ENCODE measurements at regions not wholly inside any gene's neighbourhood (a gene's known extent, or its start where the extent isn't known, plus 50 kb on each side); places are given as distances from the start of the nearest gene placed in this dataset.
A peak's percentile ranks its signal among the peaks of the same experiment; 100 is the strongest.

GRCh38 chr7:113444261-113444660, 325.9 kb upstream of the SMIM30 start:
- in situ Hi-C loops (cut with HindIII; ENCODE audit: low pct_ligation_motif_present, low pct_unique_long_range_greater_than_20kb, low sequenced_read_pairs), result no loop called here
- no peak for DNase-seq

- in situ Hi-C loops (cut with HindIII; ENCODE audit: low pct_ligation_motif_present, low pct_unique_long_range_greater_than_20kb, low sequenced_read_pairs), result no loop called here
- DNase-seq, result no peak
These were observed 321.8 kb upstream of the SMIM30 start for GRCh38 chr7:113440173-113440572.

DNA sequence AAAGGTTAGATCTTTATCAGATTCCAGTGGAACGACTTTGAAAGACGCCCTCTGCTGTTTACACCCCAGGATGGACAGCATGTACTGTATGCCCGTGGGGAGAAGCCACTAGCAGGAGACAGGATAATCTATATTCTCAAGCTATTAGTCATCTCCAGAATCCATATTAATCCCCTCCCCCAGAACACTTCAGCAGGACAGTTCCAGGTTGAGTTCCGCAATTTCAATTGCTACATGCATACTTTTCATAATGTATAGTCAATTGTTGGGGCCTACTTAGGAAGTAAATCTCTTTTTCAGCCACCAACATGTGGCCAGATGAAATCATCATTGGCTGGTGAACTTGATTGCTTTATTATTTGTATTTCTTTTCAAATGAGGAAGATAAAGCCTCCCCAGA, 313.1 kb upstream of the SMIM30 start:
- in situ Hi-C loops (cut with HindIII; ENCODE audit: low pct_ligation_motif_present, low pct_unique_long_range_greater_than_20kb, low sequenced_read_pairs), result no loop called here
- no peak for DNase-seq

- in situ Hi-C loops (cut with HindIII; ENCODE audit: low pct_ligation_motif_present, low pct_unique_long_range_greater_than_20kb, low sequenced_read_pairs), result no loop called here
- DNase-seq, result no peak
These were observed 305.9 kb upstream of the SMIM30 start for GRCh38 chr7:113424185-113424817.

DNA sequence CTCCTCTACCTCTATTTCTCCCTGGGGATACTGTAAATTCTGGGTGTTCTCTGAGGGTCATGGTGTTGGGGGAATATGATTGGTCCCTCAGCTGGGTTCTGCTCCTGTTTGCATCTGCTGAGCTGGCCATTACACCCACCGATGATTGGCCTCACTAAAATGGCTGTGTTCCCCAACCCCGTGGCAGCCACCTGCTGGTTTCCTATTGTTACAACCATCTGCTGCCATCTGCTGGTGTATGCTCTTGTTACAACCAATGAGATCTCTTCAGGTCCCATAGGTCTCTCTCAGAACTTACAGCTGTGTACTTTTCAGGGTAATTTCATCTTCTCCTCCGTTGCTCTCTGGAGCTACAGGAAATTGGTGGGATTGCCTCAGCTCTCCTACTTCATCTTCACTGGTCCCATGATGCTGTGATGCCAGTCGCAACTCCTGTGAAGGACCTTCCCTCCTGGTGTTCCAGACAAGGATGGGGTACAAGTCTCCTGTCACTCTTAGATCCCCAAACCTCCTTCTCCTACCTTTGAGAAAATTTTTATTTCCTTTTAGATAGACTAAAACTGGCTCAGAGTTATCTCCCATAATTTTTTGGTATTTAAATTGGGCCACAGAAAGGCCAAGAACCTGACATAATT, 303.5 kb upstream of the SMIM30 start:
- in situ Hi-C loops (cut with HindIII; ENCODE audit: low pct_ligation_motif_present, low pct_unique_long_range_greater_than_20kb, low sequenced_read_pairs), result no loop called here
- peak; percentile 93 for DNase-seq

GRCh38 chr7:113414401-113415035, 296.2 kb upstream of the SMIM30 start:
- in situ Hi-C loops (cut with HindIII; ENCODE audit: low pct_ligation_motif_present, low pct_unique_long_range_greater_than_20kb, low sequenced_read_pairs), result no loop called here
- no peak for DNase-seq

- DNase-seq, result no peak
- in situ Hi-C loops (cut with HindIII; ENCODE audit: low pct_ligation_motif_present, low pct_unique_long_range_greater_than_20kb, low sequenced_read_pairs), result no loop called here
These were observed 294.1 kb upstream of the SMIM30 start for GRCh38 chr7:113412410-113412809.

DNA sequence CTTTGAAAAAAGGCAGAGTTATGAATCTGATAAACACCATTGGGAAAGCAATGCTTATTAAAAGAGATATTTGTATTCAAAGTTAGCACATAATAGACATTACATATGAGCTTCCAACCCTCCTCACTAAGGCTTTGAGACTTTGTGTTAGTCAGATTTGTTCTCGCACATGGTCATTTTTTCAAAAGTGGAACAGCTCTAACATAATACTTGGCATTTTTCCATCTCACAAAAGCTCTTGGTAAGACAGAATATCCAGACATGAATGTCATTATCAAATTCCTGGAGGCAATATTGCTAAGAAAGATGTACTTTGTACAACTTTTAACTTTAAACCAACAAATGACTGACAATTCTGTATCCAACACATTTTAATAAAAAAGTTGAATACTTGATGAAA, 292.4 kb upstream of the SMIM30 start:
- no peak for DNase-seq
- in situ Hi-C loops (cut with HindIII; ENCODE audit: low pct_ligation_motif_present, low pct_unique_long_range_greater_than_20kb, low sequenced_read_pairs), result no loop called here

- no peak for DNase-seq
- in situ Hi-C loops (cut with HindIII; ENCODE audit: low pct_ligation_motif_present, low pct_unique_long_range_greater_than_20kb, low sequenced_read_pairs), result no loop called here
These were observed 290.6 kb upstream of the SMIM30 start for GRCh38 chr7:113408999-113409398.

DNA sequence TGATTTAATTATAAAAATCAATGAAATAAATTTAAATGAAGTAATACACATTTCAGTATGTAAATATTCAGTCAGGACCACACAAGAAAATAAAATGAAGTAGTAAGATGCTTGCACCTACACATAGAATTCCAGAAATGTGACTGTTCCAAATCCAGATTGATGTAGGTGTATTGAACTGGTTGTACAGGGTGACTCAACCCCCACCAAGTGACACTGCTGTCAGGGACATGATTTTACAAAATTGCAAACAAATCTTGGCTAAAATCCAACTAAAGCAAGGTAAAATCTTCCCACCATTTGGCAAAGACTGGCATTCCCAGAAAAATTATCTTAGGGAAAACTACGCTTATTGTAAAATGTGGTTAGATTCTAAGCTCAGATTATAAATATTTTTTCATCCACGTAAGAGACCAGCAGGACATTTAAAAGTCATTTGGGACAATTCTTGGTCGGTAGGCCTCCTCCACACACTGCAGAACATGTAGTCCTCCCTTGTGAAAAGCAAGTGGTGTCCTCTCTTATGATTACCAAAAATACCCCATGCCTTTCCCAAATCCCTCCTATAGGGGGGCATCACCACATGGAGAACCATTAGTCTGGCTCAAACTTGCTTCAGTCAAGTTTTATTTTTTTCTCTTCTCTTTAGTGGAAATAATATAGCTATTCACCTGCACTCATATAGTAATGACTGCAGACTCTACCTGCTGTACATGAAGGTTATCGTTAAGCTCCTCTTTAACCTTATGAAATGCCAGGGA, 287.1 kb upstream of the SMIM30 start:
- in situ Hi-C loops (cut with HindIII; ENCODE audit: low pct_ligation_motif_present, low pct_unique_long_range_greater_than_20kb, low sequenced_read_pairs), result no loop called here
- no peak for DNase-seq

DNA sequence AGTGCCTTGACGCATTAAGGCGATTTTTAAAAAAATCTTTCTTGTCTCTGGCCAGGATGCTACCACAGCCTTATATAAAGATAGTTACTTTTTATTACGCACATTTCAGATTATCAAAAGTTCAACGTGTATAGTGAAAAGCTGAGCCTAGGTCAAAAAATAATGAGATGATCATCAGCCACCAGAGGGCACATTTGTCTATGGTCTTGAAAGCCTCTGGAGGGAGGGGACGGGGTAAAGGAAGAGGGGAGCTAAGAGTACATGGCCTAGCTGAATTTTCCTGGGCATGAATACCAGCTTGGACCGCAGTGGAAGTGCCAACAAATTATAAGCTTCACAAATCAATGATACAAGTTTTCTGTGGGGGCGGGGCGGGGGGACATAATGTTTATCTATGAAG, 285.9 kb upstream of the SMIM30 start:
- DNase-seq, result peak; percentile 36
- in situ Hi-C loops (cut with HindIII; ENCODE audit: low pct_ligation_motif_present, low pct_unique_long_range_greater_than_20kb, low sequenced_read_pairs), result no loop called here

DNA sequence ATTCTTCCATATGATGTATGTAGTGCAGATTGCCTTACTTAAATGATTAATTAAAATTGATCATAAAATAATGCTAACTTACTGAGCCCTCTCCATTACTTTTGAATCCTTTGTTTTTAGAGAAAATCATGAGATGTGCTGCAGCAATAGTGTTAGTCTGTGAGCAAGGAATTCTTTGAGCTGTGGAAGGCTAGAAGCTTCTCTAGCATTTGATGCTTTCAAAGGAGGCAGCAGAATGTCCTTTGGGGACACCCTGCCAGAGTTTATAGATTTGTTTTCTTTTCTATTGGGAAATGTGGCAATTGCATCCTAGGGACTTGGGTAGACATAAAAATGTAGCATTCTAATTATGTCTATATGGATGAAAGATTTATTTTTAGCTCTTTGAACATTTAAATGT, 284.1 kb upstream of the SMIM30 start:
- no peak for DNase-seq
- in situ Hi-C loops (cut with HindIII; ENCODE audit: low pct_ligation_motif_present, low pct_unique_long_range_greater_than_20kb, low sequenced_read_pairs), result no loop called here

- in situ Hi-C loops (cut with HindIII; ENCODE audit: low pct_ligation_motif_present, low pct_unique_long_range_greater_than_20kb, low sequenced_read_pairs), result no loop called here
- no peak for DNase-seq
These were observed 283.7 kb upstream of the SMIM30 start for GRCh38 chr7:113402005-113402404.

DNA sequence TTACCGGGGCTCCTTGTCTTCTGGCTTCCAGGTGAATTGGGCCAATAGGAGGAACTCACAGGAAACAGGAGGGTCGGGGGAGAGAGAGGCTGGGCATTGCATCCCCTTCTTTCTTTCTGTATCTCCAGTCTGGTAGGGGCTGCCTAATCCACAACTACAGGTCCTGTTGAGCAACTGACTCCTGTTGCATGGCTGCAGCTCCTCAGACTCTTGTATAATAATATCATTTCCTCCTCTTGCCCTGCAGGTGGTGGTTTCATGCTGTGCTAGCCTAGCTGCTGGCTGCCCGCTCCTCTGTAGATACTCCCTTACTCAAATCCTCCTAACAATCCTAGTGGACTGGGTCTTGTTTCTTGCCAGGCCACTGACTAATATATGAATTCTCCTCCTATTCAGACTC, 276.5 kb upstream of the SMIM30 start:
- DNase-seq, result no peak
- in situ Hi-C loops (cut with HindIII; ENCODE audit: low pct_ligation_motif_present, low pct_unique_long_range_greater_than_20kb, low sequenced_read_pairs), result no loop called here

DNA sequence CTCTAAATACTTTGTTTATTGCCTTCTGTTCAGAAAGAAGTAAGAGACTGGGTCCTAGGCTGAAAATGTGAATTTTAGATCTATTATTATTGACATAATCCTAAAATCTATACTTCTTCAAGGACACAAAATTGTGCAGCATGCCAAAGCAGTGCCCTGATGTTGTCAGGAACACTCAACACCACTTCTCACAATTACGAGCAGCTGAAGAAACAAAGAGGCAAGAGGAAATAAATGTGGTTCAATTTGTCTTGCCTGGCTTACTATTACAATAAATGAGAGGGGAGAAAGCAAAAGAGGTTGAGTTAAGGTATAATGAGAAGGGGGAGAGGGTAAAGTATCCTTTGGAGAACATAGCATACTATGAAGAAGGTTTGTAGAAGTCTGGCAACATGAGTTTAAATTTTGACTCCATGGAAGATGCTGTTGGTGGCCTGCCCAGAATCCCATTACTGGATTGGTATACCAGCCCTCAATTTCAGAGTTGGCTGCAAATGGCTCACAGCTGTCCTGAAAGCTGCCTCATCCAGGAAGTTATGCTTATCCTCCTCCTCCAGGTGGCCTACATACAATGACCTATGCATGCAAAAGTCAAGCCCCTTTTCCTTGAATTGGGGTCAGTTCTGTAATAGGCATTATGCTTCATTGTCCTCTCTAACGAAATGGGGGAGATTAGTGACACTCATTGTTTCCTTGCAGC, 274.6 kb upstream of the SMIM30 start:
- in situ Hi-C loops (cut with HindIII; ENCODE audit: low pct_ligation_motif_present, low pct_unique_long_range_greater_than_20kb, low sequenced_read_pairs), result no loop called here
- no peak for DNase-seq

DNA sequence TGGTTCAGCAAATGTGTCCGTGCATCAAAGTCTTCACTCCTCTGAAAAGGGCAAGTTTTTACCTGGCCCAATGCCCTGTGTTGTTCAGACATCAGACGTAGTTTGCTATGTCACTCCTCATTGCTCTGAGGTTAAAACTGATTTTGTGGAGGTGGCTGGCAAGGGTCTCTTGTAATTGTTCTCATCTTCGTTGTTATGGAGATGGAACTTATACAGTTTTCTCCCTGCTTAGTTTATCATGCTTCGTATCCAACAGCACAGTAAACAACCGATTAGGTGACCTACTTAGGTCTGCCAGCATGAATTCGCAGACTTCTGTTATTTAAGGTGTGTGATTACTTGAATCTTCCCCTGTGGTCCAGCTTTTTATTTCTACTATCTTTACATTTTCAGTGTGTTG, 274.1 kb upstream of the SMIM30 start:
- in situ Hi-C loops (cut with HindIII; ENCODE audit: low pct_ligation_motif_present, low pct_unique_long_range_greater_than_20kb, low sequenced_read_pairs), result no loop called here
- no peak for DNase-seq

DNA sequence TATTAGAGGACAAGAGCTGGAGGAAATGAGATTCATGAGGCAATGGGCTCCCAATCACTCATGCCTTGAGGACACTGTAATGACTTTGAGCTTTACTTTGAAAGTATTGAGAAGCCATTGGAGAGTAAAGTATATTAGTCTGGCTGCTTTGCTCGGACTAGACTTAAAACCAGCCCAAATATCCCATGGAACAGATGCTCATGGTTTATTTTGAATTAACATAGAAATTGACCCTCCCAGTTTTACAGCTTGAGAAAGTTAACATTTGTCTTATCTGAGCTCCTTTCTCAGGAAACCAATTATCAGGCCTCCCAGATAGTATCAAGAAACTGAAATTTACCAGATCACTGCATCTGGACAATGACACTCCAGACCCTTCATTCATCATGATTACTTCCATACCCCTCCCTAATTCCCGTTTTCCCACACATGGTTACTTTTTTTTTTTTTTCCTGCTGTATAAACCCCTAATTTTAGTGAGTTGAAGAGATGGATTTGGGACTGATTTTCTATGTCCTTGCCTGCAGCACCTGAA, 270.8 kb upstream of the SMIM30 start:
- DNase-seq, result no peak
- in situ Hi-C loops (cut with HindIII; ENCODE audit: low pct_ligation_motif_present, low pct_unique_long_range_greater_than_20kb, low sequenced_read_pairs), result no loop called here

DNA sequence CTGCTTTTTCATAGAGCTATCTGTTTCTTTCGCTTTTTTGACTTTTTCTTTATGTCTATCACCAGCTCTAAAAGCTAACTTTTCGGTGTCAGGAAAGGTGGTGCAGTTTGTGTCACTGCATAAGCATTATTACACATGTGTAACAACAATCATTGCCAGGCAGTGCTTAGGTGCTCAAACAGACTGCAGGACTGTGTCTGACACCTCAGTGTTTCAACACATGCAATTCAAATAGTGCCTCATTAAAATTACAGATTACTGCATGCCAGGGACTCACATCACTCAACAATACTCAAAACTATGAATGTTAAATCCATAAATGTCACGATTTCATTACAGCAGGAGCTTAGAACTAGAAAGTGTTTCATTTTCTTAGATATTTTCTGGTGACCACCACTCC, 265.3 kb upstream of the SMIM30 start:
- in situ Hi-C loops (cut with HindIII; ENCODE audit: low pct_ligation_motif_present, low pct_unique_long_range_greater_than_20kb, low sequenced_read_pairs), result no loop called here
- no peak for DNase-seq

DNA sequence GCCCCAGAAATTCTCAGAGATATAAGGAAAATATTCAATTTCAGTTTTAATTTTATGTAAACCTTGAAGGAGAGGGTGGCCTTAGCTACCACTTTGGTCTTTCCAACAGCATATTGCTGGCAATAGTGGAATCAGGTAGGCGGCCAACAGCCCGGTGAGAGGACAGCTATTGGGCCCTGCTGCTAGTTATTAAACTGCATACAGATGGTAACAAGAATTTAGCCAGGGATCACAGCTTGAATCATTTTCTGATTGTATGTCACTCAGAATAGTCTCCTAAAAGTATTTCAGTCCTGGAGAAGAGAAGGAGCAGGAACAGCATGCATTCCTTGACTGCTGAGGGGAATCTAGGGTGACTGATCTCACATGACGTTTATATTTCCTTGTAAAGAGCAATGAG, 261.4 kb upstream of the SMIM30 start:
- no peak for DNase-seq
- in situ Hi-C loops (cut with HindIII; ENCODE audit: low pct_ligation_motif_present, low pct_unique_long_range_greater_than_20kb, low sequenced_read_pairs), result no loop called here
